Activated CD4-positive, alpha-beta T cell treated with anti-CD3 and anti-CD28 coated beads for 48 hours (primary cell): ENCODE measurements at regions not wholly inside any gene's neighbourhood (a gene's known extent, or its start where the extent isn't known, plus 50 kb on each side); places are given as distances from the start of the nearest gene placed in this dataset.
"Not testable (repeated sequence)": the region's sequence is repeated elsewhere in the genome, so short reads cannot be mapped to it uniquely, and the experiment has no call there.

Experiments used
- DNase-seq: peaks from one replicate; pipeline ENCODE4 v3.0.0-alpha.2; 2020

DNA sequence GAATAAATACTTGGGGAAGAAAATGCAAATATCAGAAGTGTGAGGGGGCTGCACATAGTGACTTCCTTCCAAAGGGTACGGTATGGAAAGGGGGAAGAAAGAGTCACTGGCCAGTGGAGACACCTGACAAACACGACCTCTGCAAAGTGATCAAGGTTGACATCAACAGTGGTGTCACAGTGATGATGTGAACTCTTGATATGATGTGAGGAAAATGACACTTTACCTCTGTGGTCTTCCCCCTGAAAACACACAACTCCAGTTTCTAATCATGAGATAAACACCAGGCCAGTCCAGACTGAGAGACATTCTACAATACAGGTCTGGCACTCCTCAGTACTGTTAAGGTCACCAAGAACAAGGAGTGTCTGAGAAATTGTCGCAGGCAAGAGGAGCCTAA, 169.7 kb downstream of the BUB3 start:
- no peak for DNase-seq

DNA sequence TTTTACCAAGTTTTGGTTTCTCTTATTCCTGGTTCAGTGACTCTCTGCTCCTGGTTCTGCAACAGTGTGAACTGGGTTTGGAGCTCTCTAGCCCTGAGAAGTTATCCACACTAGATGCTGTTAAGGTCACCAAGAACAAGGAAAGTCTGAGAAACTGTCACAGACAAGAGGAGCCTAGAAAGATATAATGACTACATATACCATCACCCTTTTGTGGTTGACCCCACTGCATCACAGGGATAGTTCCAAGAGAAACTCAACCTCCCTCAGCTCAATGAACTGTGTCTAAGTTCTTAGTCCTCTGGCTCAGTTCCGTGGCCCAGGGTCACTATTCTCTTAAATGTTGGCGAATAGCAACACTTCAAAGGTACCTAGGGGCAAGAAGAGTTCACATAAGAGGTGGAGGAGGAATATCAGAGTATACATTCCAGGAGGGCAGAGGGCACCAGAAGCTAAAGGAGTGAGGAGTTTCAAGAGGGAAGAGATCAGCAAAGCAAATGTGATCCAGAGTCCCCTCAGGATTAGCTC, 171.5 kb downstream of the BUB3 start:
- no peak for DNase-seq

DNA sequence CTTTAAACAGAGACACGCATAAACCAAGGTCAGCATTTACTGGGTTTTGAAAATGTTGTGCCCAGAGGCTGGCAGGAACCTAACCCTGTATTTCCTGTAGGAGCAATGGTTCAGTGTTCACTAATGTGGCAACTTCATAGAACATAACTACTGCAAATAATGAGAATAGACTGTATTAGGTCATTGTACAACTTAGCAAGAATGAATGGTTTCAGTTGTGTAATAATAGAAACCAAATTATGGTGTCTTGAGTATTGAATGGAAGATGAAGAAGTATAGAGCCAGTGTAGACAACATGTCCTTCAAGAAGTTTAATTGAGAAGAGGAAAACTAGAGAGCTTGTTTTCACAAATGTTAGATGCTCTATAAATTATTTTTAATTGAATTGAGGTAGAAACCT, 172.5 kb downstream of the BUB3 start:
- DNase-seq = no peak

DNA sequence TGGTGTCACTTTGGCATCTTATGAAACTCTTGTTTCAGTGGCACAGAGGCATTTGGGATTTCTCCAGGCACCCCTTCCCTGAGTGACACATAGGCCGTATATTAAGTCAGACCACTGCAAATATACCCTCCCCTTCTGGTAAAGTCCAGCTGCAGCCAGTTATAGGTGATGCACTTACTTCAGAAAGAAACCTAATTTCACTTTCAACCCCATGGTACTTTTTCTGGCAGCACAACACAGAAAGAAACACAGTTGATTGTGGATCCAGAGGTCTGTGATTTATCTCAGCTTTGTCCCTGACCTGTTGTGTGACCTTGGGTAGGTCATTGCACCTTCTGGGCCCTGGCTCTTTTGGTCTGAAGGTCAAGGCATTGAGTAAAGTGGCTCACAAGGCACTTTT, 173.2 kb downstream of the BUB3 start:
- no peak for DNase-seq

DNA sequence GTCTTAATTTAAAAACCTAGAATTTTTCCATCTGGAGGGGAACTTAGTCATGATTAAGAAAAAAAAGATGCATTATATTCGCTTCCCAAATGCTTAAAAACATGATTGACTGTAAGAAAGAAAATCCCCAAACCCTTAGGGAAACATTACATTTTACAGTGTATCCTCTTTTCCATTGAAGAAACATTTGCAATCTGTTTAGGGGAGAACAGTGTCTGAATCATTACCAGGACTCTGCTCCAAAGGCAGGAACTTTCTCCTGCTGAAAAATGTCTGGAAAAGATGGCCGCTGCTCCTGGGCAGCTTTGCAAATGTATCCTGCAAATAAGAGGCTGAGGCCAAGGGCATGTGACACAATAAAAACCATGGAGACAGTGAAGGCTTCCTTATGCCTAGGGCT, 173.7 kb downstream of the BUB3 start:
- DNase-seq = no peak

DNA sequence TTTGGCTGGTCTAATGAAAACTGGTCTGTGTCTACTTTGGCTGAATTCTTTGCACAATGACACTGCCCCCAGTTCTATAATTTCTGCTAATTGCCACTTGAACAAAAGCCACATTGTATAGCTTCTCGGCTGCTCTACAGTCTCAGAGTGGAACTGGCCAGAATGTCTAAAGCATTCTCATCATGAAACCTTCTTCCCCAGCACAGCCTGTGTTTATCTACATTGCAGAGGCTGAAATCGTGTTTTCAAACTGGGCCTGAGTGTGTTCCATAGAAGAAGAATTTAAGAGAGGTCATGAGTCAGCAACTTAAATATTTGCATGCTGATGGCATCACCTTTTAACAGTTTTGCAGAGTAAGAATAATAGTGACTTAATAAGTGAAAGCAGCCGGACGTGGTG, 177.2 kb downstream of the BUB3 start:
- DNase-seq = no peak

- no peak for DNase-seq
Observed at GRCh38 chr10:123346581-123346980, 192.4 kb downstream of the BUB3 start.

DNA sequence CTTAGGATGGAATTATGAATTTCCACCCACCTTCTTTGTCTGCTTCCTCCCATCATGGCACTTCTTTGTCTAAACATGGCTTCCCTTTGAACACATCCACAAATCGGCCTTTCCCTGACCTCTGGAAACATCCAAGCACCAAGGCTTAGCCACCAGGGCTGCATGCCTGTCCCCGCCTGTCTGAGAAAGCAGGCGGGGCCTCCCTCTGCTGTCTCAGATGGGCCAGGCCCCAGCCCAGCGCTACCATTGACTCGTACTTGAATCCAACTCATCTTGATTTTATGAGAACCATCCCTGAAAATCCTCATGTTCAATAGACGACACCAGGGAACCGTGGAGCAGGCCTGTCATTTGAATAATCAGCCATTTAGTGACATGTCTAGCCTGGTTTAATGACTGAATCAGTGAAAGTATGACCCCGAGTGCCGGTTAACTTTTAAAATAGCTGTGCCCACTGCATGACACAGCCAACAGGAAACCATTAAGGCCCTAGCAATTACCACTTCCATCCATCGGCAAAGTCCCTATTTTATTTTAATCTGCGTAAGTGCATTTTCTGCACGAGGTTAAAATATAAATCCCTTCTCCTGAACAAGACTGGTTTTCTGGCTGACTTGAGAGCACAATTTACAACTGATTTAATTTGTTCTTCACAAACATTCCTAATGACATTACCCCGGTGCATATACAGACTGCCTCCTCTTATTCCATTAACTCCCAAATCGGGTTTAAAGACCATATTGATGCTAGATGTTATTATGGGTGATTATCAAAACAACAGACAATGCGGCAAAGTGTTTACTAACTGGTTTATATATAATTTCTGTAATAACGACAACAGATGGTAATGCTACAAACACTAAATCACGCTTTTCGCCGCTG, 194.7 kb downstream of the BUB3 start:
- DNase-seq = no peak

DNA sequence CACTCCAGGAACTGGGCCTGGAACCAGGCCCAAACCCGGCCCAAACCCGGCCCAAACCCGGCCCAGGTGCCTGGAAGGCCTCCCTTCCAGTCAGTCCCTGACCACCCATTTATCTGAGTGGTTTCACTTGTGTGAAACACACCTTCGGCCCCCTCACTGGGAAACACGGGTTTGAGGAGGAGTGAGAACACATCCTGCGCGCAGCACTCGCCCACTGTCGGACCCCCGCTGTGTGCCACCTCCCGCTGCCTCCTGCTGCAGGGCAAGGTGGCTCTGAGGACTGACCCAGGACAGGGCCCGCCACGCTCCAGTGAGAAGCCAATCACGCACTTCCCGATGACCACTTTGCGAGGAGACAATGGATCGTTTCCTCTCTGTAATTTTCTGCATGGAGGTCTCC, 197.5 kb downstream of the BUB3 start:
- no peak for DNase-seq

DNA sequence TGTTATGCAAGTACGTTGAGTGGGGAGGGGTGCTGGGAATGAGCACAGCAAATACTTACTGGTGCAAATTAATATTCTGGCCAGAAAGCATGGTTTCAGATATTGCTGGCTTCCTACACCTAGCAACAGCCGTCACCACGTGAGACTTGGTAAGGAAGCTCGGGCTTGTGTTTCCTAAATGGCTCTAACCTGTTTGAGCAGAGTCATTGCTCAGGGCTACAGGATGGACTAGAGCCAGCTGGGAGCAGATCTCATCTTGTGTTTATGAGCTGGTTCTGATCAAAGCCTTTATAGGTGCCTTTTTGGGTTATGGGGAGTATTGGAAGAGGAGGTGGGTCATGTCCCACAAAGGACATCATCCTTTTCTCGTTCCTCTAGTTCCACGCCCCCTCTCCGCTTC, 200.3 kb downstream of the BUB3 start:
- no peak for DNase-seq

- no peak for DNase-seq
Observed at GRCh38 chr10:123355748-123356481, 201.7 kb downstream of the BUB3 start.

GRCh38 chr10:123356799-123357198, 202.6 kb downstream of the BUB3 start:
- no peak for DNase-seq

DNA sequence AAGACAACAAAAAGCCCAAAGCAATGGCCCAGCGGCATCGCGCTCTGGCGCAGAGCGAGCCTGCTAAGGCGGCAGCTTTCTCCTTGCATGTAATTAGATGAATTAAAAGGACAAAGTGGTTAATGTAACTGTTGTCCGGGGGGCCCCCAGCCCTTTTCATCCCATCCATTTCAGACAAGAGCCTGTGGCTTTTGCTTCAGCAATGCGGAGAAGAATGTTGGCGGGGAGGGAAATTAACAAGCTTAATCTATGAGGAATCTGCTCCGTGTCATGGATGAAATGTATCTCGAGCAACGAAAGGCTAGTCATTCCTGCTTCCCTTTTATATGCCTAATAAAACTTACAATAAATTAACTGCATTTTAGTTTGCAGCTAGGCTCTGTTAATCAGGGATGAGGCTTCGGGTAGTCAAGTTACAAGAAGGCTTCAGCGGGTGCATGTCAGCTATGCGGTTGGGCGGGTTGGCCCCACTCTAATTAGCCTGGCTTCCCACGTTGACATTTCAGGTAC, 203.3 kb downstream of the BUB3 start:
- no peak for DNase-seq

DNA sequence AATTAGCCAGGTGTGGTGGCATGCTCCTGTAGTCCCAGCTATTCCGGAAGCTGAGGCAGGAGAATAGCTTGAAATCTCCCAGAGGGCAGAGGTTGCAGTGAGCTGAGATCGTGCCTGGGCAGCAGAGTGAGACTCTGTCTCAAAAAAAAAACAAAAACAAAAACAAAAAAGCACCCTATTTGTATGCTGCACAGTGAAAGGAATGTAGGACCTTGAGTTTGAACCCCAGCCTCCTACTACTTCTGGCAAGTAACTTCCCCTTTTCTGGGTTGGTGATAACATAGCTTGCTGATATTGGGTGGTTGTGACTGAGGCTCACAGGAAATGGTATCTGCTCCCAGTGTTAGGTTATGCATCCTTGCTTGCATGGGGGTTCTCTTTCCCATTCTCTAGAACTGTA, 205.3 kb downstream of the BUB3 start:
- DNase-seq = no peak

- no peak for DNase-seq
Observed at GRCh38 chr10:123361832-123362231, 207.6 kb downstream of the BUB3 start.

GRCh38 chr10:123367195-123367594, 213.0 kb downstream of the BUB3 start:
- DNase-seq = no peak

DNA sequence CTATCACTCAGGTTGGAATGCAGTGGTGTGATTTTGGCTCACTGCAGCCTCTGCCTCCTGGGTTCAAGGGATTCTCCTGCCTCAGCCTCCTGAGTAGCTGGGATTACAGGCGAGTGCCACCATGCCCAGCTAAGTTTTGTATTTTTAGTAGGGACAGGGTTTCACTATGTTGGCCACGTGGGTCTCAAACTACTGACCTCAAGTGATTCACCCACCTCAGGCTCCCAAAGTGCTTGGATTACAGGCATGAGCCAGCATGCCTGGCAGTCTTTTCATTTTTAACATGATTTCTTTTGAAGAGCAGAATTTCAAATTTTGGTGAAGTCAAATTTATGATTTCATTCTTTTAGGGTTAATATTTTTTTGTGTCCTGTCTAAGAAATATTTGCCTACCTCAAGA, 217.4 kb downstream of the BUB3 start:
- DNase-seq = not testable (repeated sequence)

DNA sequence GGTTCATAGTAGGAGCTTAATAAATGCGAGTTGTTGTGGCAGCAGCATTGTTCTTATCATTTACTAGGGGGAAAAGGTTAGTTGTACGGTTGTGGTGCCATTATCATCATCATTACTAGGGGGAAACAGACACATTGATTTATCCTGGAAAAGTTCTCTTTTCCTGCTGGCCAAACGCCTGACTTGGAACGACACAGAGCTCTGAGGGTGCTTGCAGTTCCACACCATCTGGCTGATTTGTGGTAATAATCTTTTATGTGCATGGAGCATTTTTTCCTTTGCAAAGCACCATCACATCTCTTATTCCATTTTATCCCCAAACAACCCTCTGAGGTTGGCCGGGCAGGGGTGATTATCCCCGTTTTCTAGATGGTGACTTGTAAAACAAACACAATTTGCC, 219.4 kb downstream of the BUB3 start:
- DNase-seq = no peak

GRCh38 chr10:123375097-123375496, 220.9 kb downstream of the BUB3 start:
- no peak for DNase-seq

GRCh38 chr10:123375738-123376137, 221.5 kb downstream of the BUB3 start:
- DNase-seq = no peak

DNA sequence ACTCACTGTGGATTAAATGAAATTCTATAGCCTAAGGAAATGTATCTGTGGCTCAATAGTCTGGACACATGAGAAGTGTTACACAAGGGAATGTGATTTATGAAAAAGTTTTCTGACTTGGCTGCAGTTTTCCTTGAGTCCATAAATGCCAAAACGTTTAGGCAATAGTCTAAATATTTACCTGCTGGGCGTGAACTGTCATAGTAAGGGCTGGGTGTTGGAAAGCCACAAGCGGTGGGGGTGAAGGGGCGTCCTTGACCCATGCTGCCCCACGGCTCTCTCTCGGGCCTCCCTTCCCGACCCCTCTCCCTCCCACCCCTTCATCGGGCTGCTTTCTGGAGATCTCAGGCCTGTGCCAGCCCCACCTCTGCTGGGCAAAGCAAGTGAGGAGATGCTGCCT, 223.7 kb downstream of the BUB3 start:
- DNase-seq = no peak

GRCh38 chr10:123378302-123378701, 224.1 kb downstream of the BUB3 start:
- no peak for DNase-seq

GRCh38 chr10:123379156-123379555, 225.0 kb downstream of the BUB3 start:
- no peak for DNase-seq

DNA sequence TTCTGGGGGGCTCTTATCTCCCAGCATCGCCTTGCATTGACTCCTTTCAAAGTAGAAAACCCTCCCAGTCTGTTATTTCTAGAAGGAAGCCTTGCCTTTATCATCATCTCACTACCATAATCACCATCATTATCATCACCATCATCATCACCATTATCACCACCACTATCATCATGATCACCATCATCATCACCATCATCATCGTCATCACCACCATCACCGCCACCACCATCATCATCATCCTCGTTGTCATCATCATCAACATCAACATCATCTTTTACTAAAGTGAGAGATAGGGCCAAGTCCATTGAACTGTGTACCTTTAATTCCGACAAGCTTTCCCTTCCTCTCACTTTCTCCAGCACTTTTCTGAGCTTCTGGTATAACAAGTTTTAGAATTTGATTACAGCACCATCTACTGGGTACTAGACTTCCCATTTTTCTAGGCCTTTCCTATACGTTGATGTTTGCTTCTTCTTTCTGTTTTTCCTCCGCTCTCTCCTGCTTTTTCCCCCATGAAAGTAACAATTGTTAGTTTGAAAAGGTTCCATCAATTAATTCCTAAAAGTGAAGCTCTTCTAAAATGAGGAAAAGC, 226.4 kb downstream of the BUB3 start:
- DNase-seq = no peak
